H1 (cell line): ENCODE measurements at regions not wholly inside any gene's neighbourhood (a gene's known extent, or its start where the extent isn't known, plus 50 kb on each side); places are given as distances from the start of the nearest gene placed in this dataset.

ENCODE experiments used
- BCL11A ChIP-seq, 2 experiments: IDR thresholded peaks; one replicate each; pipeline ENCODE4 v1.6.1; 2011; ENCODE audit warnings: low read depth in 2 of 2, low read length in 2 of 2, mild to moderate bottlenecking in 2 of 2
- CHD1 ChIP-seq: IDR thresholded peaks from 2 replicates; pipeline ENCODE4 v1.6.1; 2012; ENCODE audit warnings: low read depth, low read length, improper control_type of control experiment
- CTBP2 ChIP-seq: IDR thresholded peaks from 2 replicates; pipeline ENCODE4 v1.7.0; 2011; ENCODE audit warnings: borderline replicate concordance, mild to moderate bottlenecking, moderate library complexity, mixed read lengths, low read length; ENCODE audit not compliant: insufficient read depth, insufficient read length
- GABPA ChIP-seq: IDR thresholded peaks from 2 replicates; pipeline ENCODE4 v1.6.1; 2011; ENCODE audit warnings: mild to moderate bottlenecking, low read length, moderate library complexity, borderline replicate concordance; ENCODE audit not compliant: insufficient read depth
- HDAC2 ChIP-seq, 2 experiments: fragments of 300-600 bp in 1 of 2; sonication (generic) in 1 of 2; IDR thresholded peaks; 2 replicates each; pipeline ENCODE4 v1.6.1; 2011 to 2012; ENCODE audit warnings: low read depth in 2 of 2, low read length in 2 of 2, mild to moderate bottlenecking in 2 of 2, moderate library complexity in 2 of 2, borderline replicate concordance in 1 of 2, inconsistent platforms in 1 of 2
- JUN ChIP-seq: IDR thresholded peaks from 2 replicates; pipeline ENCODE4 v1.6.1; 2011; ENCODE audit warnings: low read depth, mild to moderate bottlenecking, improper control_type of control experiment, low read length
- NRF1 ChIP-seq: IDR thresholded peaks from 2 replicates; pipeline ENCODE4 v1.6.1; 2011; ENCODE audit warnings: mild to moderate bottlenecking, low read depth, low read length, improper control_type of control experiment
- RBBP5 ChIP-seq: IDR thresholded peaks from 2 replicates; pipeline ENCODE4 v1.7.1; 2012; ENCODE audit warnings: low read depth, mild to moderate bottlenecking, inconsistent platforms, low read length, moderate library complexity, borderline replicate concordance
- TF ChIP-seq, protein P1 (sequence below): fragments of 300-600 bp; sonication (generic); IDR thresholded peaks from 2 replicates; pipeline ENCODE4 v1.7.1; 2012; ENCODE audit warnings: low read length, moderate library complexity, mild to moderate bottlenecking, inconsistent platforms; ENCODE audit not compliant: insufficient replicate concordance

- TF ChIP-seq CTBP2, result peak; percentile 29
- no peak for TF ChIP-seq NRF1
- TF ChIP-seq HDAC2 (IDR thresholded peaks at IDR 0.05; ENCODE audit: borderline replicate concordance in 1 of 2, low read depth in 2 of 2, low read length in 2 of 2), result peak in 1 of 2 experiments; percentile 51; a peak in 1 of 4 replicates
- no peak for TF ChIP-seq JUN
- TF ChIP-seq CHD1, result no peak
- TF ChIP-seq, protein P1, sequence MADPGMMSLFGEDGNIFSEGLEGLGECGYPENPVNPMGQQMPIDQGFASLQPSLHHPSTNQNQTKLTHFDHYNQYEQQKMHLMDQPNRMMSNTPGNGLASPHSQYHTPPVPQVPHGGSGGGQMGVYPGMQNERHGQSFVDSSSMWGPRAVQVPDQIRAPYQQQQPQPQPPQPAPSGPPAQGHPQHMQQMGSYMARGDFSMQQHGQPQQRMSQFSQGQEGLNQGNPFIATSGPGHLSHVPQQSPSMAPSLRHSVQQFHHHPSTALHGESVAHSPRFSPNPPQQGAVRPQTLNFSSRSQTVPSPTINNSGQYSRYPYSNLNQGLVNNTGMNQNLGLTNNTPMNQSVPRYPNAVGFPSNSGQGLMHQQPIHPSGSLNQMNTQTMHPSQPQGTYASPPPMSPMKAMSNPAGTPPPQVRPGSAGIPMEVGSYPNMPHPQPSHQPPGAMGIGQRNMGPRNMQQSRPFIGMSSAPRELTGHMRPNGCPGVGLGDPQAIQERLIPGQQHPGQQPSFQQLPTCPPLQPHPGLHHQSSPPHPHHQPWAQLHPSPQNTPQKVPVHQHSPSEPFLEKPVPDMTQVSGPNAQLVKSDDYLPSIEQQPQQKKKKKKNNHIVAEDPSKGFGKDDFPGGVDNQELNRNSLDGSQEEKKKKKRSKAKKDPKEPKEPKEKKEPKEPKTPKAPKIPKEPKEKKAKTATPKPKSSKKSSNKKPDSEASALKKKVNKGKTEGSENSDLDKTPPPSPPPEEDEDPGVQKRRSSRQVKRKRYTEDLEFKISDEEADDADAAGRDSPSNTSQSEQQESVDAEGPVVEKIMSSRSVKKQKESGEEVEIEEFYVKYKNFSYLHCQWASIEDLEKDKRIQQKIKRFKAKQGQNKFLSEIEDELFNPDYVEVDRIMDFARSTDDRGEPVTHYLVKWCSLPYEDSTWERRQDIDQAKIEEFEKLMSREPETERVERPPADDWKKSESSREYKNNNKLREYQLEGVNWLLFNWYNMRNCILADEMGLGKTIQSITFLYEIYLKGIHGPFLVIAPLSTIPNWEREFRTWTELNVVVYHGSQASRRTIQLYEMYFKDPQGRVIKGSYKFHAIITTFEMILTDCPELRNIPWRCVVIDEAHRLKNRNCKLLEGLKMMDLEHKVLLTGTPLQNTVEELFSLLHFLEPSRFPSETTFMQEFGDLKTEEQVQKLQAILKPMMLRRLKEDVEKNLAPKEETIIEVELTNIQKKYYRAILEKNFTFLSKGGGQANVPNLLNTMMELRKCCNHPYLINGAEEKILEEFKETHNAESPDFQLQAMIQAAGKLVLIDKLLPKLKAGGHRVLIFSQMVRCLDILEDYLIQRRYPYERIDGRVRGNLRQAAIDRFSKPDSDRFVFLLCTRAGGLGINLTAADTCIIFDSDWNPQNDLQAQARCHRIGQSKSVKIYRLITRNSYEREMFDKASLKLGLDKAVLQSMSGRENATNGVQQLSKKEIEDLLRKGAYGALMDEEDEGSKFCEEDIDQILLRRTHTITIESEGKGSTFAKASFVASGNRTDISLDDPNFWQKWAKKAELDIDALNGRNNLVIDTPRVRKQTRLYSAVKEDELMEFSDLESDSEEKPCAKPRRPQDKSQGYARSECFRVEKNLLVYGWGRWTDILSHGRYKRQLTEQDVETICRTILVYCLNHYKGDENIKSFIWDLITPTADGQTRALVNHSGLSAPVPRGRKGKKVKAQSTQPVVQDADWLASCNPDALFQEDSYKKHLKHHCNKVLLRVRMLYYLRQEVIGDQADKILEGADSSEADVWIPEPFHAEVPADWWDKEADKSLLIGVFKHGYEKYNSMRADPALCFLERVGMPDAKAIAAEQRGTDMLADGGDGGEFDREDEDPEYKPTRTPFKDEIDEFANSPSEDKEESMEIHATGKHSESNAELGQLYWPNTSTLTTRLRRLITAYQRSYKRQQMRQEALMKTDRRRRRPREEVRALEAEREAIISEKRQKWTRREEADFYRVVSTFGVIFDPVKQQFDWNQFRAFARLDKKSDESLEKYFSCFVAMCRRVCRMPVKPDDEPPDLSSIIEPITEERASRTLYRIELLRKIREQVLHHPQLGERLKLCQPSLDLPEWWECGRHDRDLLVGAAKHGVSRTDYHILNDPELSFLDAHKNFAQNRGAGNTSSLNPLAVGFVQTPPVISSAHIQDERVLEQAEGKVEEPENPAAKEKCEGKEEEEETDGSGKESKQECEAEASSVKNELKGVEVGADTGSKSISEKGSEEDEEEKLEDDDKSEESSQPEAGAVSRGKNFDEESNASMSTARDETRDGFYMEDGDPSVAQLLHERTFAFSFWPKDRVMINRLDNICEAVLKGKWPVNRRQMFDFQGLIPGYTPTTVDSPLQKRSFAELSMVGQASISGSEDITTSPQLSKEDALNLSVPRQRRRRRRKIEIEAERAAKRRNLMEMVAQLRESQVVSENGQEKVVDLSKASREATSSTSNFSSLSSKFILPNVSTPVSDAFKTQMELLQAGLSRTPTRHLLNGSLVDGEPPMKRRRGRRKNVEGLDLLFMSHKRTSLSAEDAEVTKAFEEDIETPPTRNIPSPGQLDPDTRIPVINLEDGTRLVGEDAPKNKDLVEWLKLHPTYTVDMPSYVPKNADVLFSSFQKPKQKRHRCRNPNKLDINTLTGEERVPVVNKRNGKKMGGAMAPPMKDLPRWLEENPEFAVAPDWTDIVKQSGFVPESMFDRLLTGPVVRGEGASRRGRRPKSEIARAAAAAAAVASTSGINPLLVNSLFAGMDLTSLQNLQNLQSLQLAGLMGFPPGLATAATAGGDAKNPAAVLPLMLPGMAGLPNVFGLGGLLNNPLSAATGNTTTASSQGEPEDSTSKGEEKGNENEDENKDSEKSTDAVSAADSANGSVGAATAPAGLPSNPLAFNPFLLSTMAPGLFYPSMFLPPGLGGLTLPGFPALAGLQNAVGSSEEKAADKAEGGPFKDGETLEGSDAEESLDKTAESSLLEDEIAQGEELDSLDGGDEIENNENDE, result no peak
- no peak for TF ChIP-seq BCL11A (IDR thresholded peaks at IDR 0.05; ENCODE audit: low read depth in 2 of 2, low read length in 2 of 2)
- TF ChIP-seq GABPA, result no peak
- no peak for TF ChIP-seq RBBP5
- TF ChIP-seq, all 59 proteins: peak for 4
Measured at GRCh38 chr22:49450498-49450897, 377.2 kb downstream of the BRD1 start (continued).
